ENCODE measurements at regions not wholly inside any gene's neighbourhood (a gene's known extent, or its start where the extent isn't known, plus 50 kb on each side); places are given as distances from the start of the nearest gene placed in this dataset.

- H3K79me2 ChIP-seq (ENCODE audit: control insufficient read depth, insufficient read depth, low read length): no peaks in the 10 kb centered on the region
- H3K4me3 ChIP-seq (ENCODE audit: control extremely low read depth in 1 of 5, extremely low read depth in 1 of 5, insufficient read depth in 1 of 5, low read depth in 2 of 5, low read length in 4 of 5): no peak overlapping the region
- peaks cover 6% of the 10 kb centered on the region for H3K27me3 Mint-ChIP-seq
- CTCF ChIA-PET: no interaction called here
- H3K9ac ChIP-seq (ENCODE audit: low read length): no peak overlapping the region
- H3K27ac Mint-ChIP-seq: no peak overlapping the region
- intact Hi-C loops (cut with micrococcal nuclease): no loop called here
- no peak overlapping the region for H3K4me3 Mint-ChIP-seq
- no peaks in the 10 kb centered on the region for H3K4me1 ChIP-seq (ENCODE audit: control insufficient read depth in 2 of 2, insufficient read depth in 2 of 2, low read length in 2 of 2)
- no peaks in the 10 kb centered on the region for H3K4me1 Mint-ChIP-seq
- no peaks in the 10 kb centered on the region for H3K27me3 ChIP-seq (replicated peaks in 1 of 4; ENCODE audit: control extremely low read depth in 1 of 4, control insufficient read depth in 3 of 4, insufficient read depth in 4 of 4, low read length in 3 of 4)
- 83% methylated on average over 1 of the region's 1 CpG for WGBS (ENCODE audit: insufficient coverage)
- TF ChIP-seq EZH2 (IDR thresholded peaks at IDR 0.05; ENCODE audit: borderline replicate concordance, insufficient read depth, low read depth, low read length, poor library complexity, severe bottlenecking): no peak
- TF ChIP-seq, protein P1, sequence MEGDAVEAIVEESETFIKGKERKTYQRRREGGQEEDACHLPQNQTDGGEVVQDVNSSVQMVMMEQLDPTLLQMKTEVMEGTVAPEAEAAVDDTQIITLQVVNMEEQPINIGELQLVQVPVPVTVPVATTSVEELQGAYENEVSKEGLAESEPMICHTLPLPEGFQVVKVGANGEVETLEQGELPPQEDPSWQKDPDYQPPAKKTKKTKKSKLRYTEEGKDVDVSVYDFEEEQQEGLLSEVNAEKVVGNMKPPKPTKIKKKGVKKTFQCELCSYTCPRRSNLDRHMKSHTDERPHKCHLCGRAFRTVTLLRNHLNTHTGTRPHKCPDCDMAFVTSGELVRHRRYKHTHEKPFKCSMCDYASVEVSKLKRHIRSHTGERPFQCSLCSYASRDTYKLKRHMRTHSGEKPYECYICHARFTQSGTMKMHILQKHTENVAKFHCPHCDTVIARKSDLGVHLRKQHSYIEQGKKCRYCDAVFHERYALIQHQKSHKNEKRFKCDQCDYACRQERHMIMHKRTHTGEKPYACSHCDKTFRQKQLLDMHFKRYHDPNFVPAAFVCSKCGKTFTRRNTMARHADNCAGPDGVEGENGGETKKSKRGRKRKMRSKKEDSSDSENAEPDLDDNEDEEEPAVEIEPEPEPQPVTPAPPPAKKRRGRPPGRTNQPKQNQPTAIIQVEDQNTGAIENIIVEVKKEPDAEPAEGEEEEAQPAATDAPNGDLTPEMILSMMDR (IDR thresholded peaks at IDR 0.05): no peak
- H3K9me3 Mint-ChIP-seq (ENCODE audit: insufficient read depth): no peaks in the 10 kb centered on the region
- no peak overlapping the region for H3K4me2 ChIP-seq (replicated peaks; ENCODE audit: low read depth, low read length, poor library complexity, severe bottlenecking)
- no peak overlapping the region for H3K27ac ChIP-seq (ENCODE audit: low read length in 2 of 2)
- H4K20me1 ChIP-seq (ENCODE audit: control insufficient read depth, insufficient read depth, low read length, poor library complexity, severe bottlenecking): no peaks in the 10 kb centered on the region
- H2AFZ ChIP-seq (ENCODE audit: insufficient read depth, low read depth, low read length, poor library complexity, severe bottlenecking): no peak overlapping the region
- POLR2A ChIA-PET: no interaction called here
- no peaks in the 10 kb centered on the region for H3K9me3 ChIP-seq (ENCODE audit: control extremely low read depth in 1 of 3, control insufficient read depth in 2 of 3, insufficient read depth in 1 of 3, low read length in 2 of 3)
- no peaks in the 10 kb centered on the region for H3K36me3 ChIP-seq (replicated peaks in 1 of 2; ENCODE audit: control extremely low read depth in 1 of 2, control insufficient read depth in 1 of 2, extremely low read depth in 1 of 2, insufficient read depth in 2 of 2, low read length in 1 of 2)
- no peak for ATAC-seq (ENCODE audit: low read depth)
- DNase-seq: no peak
These were observed 119.6 kb downstream of the MOBP start for GRCh38 chr3:39587113-39587512.

- no peak for DNase-seq
- Histone ChIP-seq H3K9me3 (ENCODE audit: control extremely low read depth in 1 of 3, control insufficient read depth in 2 of 3, insufficient read depth in 1 of 3, low read length in 2 of 3) (no peaks in the 10 kb centered on the region), H2AFZ (ENCODE audit: insufficient read depth, low read depth, low read length, poor library complexity, severe bottlenecking) (no peak overlapping the region), H3K4me3 (ENCODE audit: control extremely low read depth in 1 of 5, extremely low read depth in 1 of 5, insufficient read depth in 1 of 5, low read depth in 2 of 5, low read length in 4 of 5) (no peak overlapping the region), H4K20me1 (ENCODE audit: control insufficient read depth, insufficient read depth, low read length, poor library complexity, severe bottlenecking) (no peaks in the 10 kb centered on the region), H3K27me3 (replicated peaks in 1 of 4; ENCODE audit: control extremely low read depth in 1 of 4, control insufficient read depth in 3 of 4, insufficient read depth in 4 of 4, low read length in 3 of 4) (no peaks in the 10 kb centered on the region), H3K27ac (ENCODE audit: low read length in 2 of 2) (no peak overlapping the region), H3K4me2 (replicated peaks; ENCODE audit: low read depth, low read length, poor library complexity, severe bottlenecking) (no peak overlapping the region), H3K4me1 (ENCODE audit: control insufficient read depth in 2 of 2, insufficient read depth in 2 of 2, low read length in 2 of 2) (no peaks in the 10 kb centered on the region), H3K9ac (ENCODE audit: low read length) (no peak overlapping the region), H3K79me2 (ENCODE audit: control insufficient read depth, insufficient read depth, low read length) (no peaks in the 10 kb centered on the region), H3K36me3 (replicated peaks in 1 of 2; ENCODE audit: control extremely low read depth in 1 of 2, control insufficient read depth in 1 of 2, extremely low read depth in 1 of 2, insufficient read depth in 2 of 2, low read length in 1 of 2) (no peaks in the 10 kb centered on the region)
- ChIA-PET POLR2A (no interaction called here), CTCF (no interaction called here)
- no peak for ATAC-seq (ENCODE audit: low read depth)
- 100% methylated on average over 2 of the region's 3 CpGs for WGBS (ENCODE audit: insufficient coverage)
- Mint-ChIP-seq H3K4me1 (no peaks in the 10 kb centered on the region), H3K27me3 (no peaks in the 10 kb centered on the region), H3K4me3 (no peak overlapping the region), H3K9me3 (ENCODE audit: insufficient read depth) (no peaks in the 10 kb centered on the region), H3K27ac (no peak overlapping the region)
- no peak for TF ChIP-seq EZH2 (IDR thresholded peaks at IDR 0.05; ENCODE audit: borderline replicate concordance, insufficient read depth, low read depth, low read length, poor library complexity, severe bottlenecking)
- TF ChIP-seq, protein P1 (IDR thresholded peaks at IDR 0.05): no peak
- intact Hi-C loops (cut with micrococcal nuclease): no loop called here
These were observed 123.3 kb downstream of the MOBP start for GRCh38 chr3:39590806-39591205.
